ENCODE measurements at regions not wholly inside any gene's neighbourhood (a gene's known extent, or its start where the extent isn't known, plus 50 kb on each side); places are given as distances from the start of the nearest gene placed in this dataset.

DNA sequence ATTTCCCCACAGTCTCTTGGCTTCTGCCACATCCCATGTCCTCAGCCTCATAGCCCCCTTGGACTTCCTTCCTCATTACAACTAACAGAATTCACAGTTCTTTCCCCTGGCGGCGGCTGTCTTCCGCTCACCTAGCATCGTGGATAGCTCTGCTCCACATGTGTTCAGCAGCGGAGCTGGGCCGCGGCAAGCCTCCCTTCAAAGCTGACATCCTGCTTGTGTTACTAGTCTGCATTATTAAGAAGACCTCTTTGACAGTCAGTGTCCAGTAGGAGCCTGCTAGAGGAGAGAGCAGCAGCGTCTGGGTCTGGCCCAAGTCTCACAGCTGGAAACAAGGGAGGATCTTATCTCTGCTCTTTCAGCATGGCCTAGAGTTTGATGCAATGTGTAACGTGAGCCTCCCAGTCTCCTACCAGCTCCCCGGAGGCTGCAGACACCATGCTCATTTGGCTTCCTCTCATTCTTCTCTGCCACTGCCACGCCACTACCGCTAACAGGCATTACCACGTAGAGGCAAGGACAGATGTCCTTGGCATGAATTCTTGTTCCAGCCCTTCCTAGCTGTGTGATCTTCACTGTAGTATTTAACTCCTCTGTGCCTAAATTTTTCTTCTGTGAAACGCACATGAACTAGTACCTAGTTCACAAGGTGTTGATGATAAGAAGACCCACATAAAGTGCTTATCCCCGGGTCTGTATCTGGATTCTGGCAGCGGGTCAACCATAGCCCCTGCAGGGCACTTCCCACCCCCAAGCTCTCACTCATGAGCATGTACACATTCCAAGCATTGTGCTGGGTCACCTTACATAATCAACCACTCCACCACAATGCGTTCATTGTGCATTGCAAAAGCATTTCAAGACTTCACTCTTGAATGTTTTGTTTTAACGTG lies 107.1 kb upstream of the BACH2 start:
- H3K4me3 ChIP-seq (ENCODE audit: low read depth, low read length) = no peak overlapping the region
- TF ChIP-seq, protein P1, sequence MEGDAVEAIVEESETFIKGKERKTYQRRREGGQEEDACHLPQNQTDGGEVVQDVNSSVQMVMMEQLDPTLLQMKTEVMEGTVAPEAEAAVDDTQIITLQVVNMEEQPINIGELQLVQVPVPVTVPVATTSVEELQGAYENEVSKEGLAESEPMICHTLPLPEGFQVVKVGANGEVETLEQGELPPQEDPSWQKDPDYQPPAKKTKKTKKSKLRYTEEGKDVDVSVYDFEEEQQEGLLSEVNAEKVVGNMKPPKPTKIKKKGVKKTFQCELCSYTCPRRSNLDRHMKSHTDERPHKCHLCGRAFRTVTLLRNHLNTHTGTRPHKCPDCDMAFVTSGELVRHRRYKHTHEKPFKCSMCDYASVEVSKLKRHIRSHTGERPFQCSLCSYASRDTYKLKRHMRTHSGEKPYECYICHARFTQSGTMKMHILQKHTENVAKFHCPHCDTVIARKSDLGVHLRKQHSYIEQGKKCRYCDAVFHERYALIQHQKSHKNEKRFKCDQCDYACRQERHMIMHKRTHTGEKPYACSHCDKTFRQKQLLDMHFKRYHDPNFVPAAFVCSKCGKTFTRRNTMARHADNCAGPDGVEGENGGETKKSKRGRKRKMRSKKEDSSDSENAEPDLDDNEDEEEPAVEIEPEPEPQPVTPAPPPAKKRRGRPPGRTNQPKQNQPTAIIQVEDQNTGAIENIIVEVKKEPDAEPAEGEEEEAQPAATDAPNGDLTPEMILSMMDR (IDR thresholded peaks at IDR 0.05; ENCODE audit: borderline replicate concordance, insufficient read depth, low read depth, low read length) = no peak

DNA sequence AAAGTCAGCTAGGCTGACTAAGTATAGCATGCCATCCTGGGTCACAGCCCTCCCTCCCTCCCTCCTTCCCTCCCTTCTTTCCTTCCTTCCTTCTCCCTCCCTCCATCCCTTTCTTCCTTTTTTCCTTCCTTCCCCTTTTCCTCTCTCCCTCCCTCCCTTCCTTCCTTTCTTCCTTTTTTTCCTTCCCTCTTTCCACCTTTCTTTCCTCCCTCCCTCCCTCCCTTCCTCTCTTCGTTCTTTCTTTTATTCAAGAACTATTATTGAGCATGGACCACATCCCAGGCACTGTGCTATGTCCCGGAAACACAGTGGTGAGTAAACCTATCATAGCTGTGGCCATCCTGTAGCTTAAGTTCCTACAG lies 106.2 kb upstream of the BACH2 start:
- TF ChIP-seq, protein P1 (IDR thresholded peaks at IDR 0.05; ENCODE audit: borderline replicate concordance, insufficient read depth, low read depth, low read length) = no peak
- no peak overlapping the region for H3K4me3 ChIP-seq (ENCODE audit: low read depth, low read length)

DNA sequence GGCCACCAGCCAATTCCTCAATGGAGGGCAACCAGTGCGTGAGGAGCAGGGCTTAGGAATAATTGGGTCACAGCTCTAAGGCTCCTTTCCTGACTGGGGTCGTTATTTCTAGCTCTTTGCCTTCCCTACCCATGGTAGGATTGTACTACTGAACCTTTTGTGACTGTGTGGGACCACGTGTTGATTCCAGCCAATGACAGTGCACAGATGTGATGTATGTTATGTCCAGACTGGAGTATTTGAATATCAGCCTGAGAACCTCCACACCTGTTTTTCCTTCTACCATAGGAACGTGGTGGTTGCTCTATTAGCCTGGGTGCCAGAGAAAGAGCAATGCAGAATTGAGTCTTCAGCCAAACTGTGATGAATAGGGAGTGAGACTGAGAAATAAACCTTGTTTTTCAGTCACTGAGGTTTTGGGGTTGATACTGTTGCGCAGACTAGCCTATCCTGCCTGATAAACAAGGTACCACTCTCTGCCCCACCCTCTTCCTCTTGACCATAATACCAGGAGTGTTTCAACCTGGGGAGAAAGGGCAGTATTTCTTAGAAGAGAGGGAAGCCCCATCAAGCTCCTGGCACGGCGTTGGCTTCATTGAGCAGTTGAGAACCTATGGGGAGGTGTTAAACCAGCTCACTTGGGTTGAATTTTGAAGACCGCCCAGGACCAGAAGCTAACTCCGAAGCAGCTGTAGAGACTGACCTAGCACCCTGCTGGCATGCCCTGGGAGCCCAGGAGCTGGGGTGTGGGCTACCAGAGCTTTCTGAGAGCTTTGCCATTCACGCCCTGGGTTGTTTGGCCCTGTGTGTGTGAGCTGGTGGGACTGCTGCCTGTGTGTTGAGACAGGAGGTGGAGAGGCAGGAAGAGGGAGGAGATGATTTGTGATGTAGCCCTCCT lies 105.5 kb upstream of the BACH2 start:
- no peak overlapping the region for H3K4me3 ChIP-seq (ENCODE audit: low read depth, low read length)
- TF ChIP-seq, protein P1 (IDR thresholded peaks at IDR 0.05; ENCODE audit: borderline replicate concordance, insufficient read depth, low read depth, low read length) = no peak

DNA sequence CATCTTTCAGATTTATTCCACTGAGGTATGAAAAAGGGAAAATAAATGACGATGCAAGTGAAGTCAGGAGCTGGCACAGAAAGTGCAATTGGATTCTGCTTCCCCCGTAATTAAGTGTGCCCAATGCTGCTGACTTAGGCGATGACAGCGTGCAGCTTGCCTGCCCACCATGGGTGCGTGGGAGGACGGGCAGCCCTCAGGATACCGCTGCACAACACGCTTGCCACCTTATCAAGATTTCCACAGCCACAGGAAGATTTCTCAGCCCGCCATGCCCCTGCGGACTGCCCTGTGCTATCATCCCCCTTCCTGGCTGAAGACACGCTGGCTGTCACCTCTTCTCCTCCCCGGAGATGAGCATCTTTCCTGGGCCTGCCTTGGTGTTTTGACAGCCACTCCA lies 103.3 kb upstream of the BACH2 start:
- no peak overlapping the region for H3K4me3 ChIP-seq (ENCODE audit: low read depth, low read length)
- TF ChIP-seq, protein P1 (IDR thresholded peaks at IDR 0.05; ENCODE audit: borderline replicate concordance, insufficient read depth, low read depth, low read length) = no peak

DNA sequence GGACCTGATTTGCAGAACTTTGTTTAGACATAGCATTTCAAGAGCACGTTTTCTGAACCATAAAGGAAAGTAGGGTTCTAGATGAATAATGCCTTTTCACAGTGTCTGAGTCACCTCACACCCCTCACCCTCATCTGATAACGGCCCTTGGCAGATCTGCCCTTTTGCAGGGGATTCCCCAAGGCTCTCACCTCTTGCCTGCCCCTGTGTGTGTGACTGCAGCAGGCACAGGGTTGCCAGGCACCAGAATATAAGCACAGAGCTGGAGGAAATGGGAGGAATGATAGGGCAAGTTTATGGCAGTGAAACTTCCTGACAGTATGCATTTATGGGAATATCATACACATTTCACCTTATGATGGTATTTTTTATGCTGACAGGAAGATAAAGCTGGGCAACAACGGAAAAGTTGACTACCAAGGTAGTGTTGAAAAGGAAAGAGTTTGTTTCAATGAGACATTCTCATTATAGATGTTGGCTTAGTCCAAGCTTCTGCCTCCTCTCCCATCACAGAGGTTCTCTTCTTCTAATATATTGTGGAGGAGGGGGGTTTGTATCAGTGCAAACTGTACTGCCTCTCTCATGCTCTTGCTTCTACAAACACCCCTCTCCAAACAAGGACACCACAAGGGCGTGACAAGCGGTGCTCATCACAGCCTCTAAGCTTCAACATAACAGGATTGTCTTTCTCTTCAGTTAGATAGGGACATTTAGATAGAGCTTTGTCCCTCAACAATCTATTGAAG lies 101.5 kb upstream of the BACH2 start:
- TF ChIP-seq, protein P1 (IDR thresholded peaks at IDR 0.05; ENCODE audit: borderline replicate concordance, insufficient read depth, low read depth, low read length) = no peak
- H3K4me3 ChIP-seq (ENCODE audit: low read depth, low read length) = no peak overlapping the region

DNA sequence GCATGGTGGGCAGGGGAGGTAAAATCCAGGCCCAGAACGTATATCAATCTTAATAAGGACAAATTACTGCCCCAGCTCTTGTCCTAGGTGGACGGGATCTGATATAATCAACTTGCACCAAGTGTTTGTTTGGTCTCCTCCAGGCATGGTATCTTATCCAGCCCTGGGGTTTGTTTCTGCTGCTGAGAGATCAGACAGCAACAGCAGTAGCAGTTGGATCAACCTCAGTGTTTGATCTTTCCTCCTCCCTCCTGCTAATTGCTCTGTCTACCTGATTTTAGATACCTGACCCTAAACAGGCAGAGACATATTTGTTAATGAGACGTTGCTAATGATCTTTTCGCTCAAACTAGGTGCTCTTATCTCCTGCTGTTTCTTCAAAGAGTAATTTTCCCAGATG lies 100.4 kb upstream of the BACH2 start:
- TF ChIP-seq, protein P1 (IDR thresholded peaks at IDR 0.05; ENCODE audit: borderline replicate concordance, insufficient read depth, low read depth, low read length) = no peak
- H3K4me3 ChIP-seq (ENCODE audit: low read depth, low read length) = no peak overlapping the region
